Hepatocyte (in vitro differentiated cells): ENCODE measurements at regions not wholly inside any gene's neighbourhood (a gene's known extent, or its start where the extent isn't known, plus 50 kb on each side); places are given as distances from the start of the nearest gene placed in this dataset.

ENCODE experiments used
- EZH2 ChIP-seq: fragments of 200-600 bp; sonication (generic); IDR thresholded peaks from 2 replicates; pipeline ENCODE4 v1.6.1; 2016; ENCODE audit warnings: antibody characterized with exemption, mild to moderate bottlenecking, borderline replicate concordance
- TF ChIP-seq, protein P1 (sequence below): fragments of 200-600 bp; sonication (generic); IDR thresholded peaks from 2 replicates; pipeline ENCODE4 v1.5.1; 2016; ENCODE audit warnings: antibody characterized with exemption, mild to moderate bottlenecking; ENCODE audit not compliant: poor library complexity

DNA sequence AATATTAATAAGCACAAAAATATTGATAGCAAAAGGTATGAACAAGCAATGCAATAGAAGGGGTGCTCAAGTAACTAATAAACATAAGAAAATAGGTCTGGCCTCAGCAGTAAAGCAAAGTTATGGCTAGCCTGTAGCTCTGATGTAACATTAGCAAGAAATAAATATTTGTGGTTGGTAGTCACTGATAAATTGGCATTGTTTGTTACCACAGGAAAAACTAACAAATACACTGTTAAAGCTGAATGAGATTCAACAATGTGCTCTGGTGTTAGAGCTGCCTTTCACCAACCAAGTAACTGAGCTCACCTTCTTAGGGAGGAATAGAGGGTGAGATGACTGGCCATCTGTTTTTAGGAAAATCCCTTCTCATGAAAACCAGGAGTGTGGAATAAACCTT, 71.4 kb downstream of the AREG start:
- TF ChIP-seq, protein P1, sequence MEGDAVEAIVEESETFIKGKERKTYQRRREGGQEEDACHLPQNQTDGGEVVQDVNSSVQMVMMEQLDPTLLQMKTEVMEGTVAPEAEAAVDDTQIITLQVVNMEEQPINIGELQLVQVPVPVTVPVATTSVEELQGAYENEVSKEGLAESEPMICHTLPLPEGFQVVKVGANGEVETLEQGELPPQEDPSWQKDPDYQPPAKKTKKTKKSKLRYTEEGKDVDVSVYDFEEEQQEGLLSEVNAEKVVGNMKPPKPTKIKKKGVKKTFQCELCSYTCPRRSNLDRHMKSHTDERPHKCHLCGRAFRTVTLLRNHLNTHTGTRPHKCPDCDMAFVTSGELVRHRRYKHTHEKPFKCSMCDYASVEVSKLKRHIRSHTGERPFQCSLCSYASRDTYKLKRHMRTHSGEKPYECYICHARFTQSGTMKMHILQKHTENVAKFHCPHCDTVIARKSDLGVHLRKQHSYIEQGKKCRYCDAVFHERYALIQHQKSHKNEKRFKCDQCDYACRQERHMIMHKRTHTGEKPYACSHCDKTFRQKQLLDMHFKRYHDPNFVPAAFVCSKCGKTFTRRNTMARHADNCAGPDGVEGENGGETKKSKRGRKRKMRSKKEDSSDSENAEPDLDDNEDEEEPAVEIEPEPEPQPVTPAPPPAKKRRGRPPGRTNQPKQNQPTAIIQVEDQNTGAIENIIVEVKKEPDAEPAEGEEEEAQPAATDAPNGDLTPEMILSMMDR = no peak
- TF ChIP-seq EZH2 = no peak
